K562 (cell line): ENCODE measurements at regions not wholly inside any gene's neighbourhood (a gene's known extent, or its start where the extent isn't known, plus 50 kb on each side); places are given as distances from the start of the nearest gene placed in this dataset.

ENCODE experiments used
- EP300 ChIP-seq: IDR thresholded peaks from 2 replicates; pipeline ENCODE4 v1.6.1; 2012; ENCODE audit warnings: low read length, improper control_type of control experiment
- FOS ChIP-seq: IDR thresholded peaks from 3 replicates; pipeline ENCODE4 v1.6.1; 2011; ENCODE audit not compliant: insufficient read length; ENCODE audit errors: extremely low read depth
- HDAC2 ChIP-seq: fragments of 450-650 bp; IDR thresholded peaks from 2 replicates; pipeline ENCODE4 v1.6.1; 2016; ENCODE audit warnings: mild to moderate bottlenecking
- KDM1A ChIP-seq, 2 experiments: fragments of 450-650 bp; IDR thresholded peaks; 2 replicates each; pipeline ENCODE4 v1.6.1; 2016; ENCODE audit warnings: mild to moderate bottlenecking in 2 of 2
- ZNF121 ChIP-seq: sonication (generic); formaldehyde crosslinking; conservative IDR thresholded peaks from 2 replicates; pipeline ENCODE4 v1.8.0; 2022; ENCODE audit warnings: missing genetic modification reagents
- TF ChIP-seq, protein P1 (sequence below): fragments of 450-650 bp; formaldehyde crosslinking; IDR thresholded peaks from 2 replicates; pipeline ENCODE4 v1.4.0; 2020; ENCODE audit warnings: mild to moderate bottlenecking, moderate library complexity
- TF ChIP-seq, protein P2 (sequence below), 3 experiments: IDR thresholded peaks in 2 of 3; conservative IDR thresholded peaks in 1 of 3; 2 replicates each; pipeline ENCODE4 v1.5.1; 2011 to 2012; ENCODE audit warnings: low read length in 3 of 3, mild to moderate bottlenecking in 3 of 3, control low read depth in 2 of 3, improper control_type of control experiment in 1 of 3, inconsistent platforms in 1 of 3, low read depth in 1 of 3, mixed read lengths in 1 of 3, moderate library complexity in 1 of 3; ENCODE audit not compliant: insufficient read depth in 2 of 3

DNA sequence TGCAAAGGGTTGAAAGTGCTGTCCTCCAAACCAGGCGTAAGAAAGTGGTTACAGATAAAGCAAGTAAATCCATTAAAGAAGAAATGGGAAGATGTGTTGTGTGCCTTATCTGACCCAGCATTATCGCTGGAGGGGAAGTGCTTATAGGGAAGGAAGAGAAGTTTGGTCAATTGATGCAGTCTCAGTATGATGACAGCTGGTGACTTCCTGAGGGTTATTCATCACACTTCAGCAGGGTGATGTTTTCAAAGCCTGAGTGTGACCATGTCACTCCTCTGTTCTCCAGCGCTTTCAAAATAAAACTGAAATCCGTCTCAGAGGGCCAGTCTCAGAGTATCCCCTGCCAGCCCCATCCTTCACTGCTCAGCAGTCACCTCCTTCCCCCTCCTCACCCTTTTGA lies 505.4 kb upstream of the RBFOX1 start:
- TF ChIP-seq, protein P1, sequence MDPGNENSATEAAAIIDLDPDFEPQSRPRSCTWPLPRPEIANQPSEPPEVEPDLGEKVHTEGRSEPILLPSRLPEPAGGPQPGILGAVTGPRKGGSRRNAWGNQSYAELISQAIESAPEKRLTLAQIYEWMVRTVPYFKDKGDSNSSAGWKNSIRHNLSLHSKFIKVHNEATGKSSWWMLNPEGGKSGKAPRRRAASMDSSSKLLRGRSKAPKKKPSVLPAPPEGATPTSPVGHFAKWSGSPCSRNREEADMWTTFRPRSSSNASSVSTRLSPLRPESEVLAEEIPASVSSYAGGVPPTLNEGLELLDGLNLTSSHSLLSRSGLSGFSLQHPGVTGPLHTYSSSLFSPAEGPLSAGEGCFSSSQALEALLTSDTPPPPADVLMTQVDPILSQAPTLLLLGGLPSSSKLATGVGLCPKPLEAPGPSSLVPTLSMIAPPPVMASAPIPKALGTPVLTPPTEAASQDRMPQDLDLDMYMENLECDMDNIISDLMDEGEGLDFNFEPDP (CRISPR knock-in tag): no peak
- TF ChIP-seq ZNF121 (no peak), FOS (no peak), EP300 (no peak), HDAC2 (no peak), KDM1A (IDR thresholded peaks at IDR 0.05) (no peak)
- TF ChIP-seq, protein P2, sequence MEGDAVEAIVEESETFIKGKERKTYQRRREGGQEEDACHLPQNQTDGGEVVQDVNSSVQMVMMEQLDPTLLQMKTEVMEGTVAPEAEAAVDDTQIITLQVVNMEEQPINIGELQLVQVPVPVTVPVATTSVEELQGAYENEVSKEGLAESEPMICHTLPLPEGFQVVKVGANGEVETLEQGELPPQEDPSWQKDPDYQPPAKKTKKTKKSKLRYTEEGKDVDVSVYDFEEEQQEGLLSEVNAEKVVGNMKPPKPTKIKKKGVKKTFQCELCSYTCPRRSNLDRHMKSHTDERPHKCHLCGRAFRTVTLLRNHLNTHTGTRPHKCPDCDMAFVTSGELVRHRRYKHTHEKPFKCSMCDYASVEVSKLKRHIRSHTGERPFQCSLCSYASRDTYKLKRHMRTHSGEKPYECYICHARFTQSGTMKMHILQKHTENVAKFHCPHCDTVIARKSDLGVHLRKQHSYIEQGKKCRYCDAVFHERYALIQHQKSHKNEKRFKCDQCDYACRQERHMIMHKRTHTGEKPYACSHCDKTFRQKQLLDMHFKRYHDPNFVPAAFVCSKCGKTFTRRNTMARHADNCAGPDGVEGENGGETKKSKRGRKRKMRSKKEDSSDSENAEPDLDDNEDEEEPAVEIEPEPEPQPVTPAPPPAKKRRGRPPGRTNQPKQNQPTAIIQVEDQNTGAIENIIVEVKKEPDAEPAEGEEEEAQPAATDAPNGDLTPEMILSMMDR (IDR thresholded peaks at IDR 0.05 in 2 of 3, conservative IDR thresholded peaks at IDR 0.05 in 1 of 3; ENCODE audit: insufficient read depth in 2 of 3, low read depth in 1 of 3, low read length in 3 of 3): no peak
